HepG2 (cell line): ENCODE measurements at regions not wholly inside any gene's neighbourhood (a gene's known extent, or its start where the extent isn't known, plus 50 kb on each side); places are given as distances from the start of the nearest gene placed in this dataset.

Experiments
- AHR ChIP-seq: IDR thresholded peaks from 2 replicates; pipeline ENCODE4 v1.6.1; 2018; ENCODE audit warnings: missing genetic modification reagents, missing compliant biosample characterization
- ATF7 ChIP-seq, 2 experiments: fragments of 450-650 bp in 1 of 2; sonication (generic) in 1 of 2; formaldehyde crosslinking in 1 of 2; IDR thresholded peaks; 2 replicates each; pipeline versions ENCODE4 v1.4.0 to v1.6.1; 2016 to 2020; ENCODE audit warnings: antibody characterized with exemption in 1 of 2, mild to moderate bottlenecking in 1 of 2, missing genetic modification reagents in 1 of 2
- CENPBD1 ChIP-seq: sonication (generic); formaldehyde crosslinking; IDR thresholded peaks from 2 replicates; pipeline ENCODE4 v1.8.0; 2022; ENCODE audit warnings: missing genetic modification reagents, low read depth, mild to moderate bottlenecking, borderline replicate concordance
- GFI1 ChIP-seq: sonication (generic); formaldehyde crosslinking; IDR thresholded peaks from 2 replicates; pipeline ENCODE4 v1.5.0; 2020; ENCODE audit warnings: missing genetic modification reagents, mild to moderate bottlenecking, borderline replicate concordance
- ISL2 ChIP-seq: sonication (generic); formaldehyde crosslinking; IDR thresholded peaks from 2 replicates; pipeline ENCODE4 v1.5.0; 2020; ENCODE audit warnings: missing genetic modification reagents
- PTBP1 ChIP-seq: fragments of 200-400 bp; formaldehyde crosslinking; IDR thresholded peaks from 2 replicates; pipeline ENCODE4 v1.6.1; 2018; ENCODE audit warnings: low read length, low read depth; ENCODE audit not compliant: poor library complexity, severe bottlenecking
- RFX3 ChIP-seq: IDR thresholded peaks from 2 replicates; pipeline ENCODE4 v1.6.1; 2016; ENCODE audit warnings: missing biosample characterization, missing genetic modification reagents
- SCMH1 ChIP-seq: sonication (generic); formaldehyde crosslinking; IDR thresholded peaks from 2 replicates; pipeline ENCODE4 v1.9.0; 2021; ENCODE audit warnings: missing genetic modification reagents, mild to moderate bottlenecking, borderline replicate concordance
- SMAD1 ChIP-seq: sonication (generic); formaldehyde crosslinking; IDR thresholded peaks from 2 replicates; pipeline ENCODE4 v1.4.0; 2020; ENCODE audit warnings: missing genetic modification reagents, low read depth, mild to moderate bottlenecking, borderline replicate concordance
- SMC3 ChIP-seq: IDR thresholded peaks from 2 replicates; pipeline ENCODE4 v1.6.1; 2011; ENCODE audit warnings: low read length, improper control_type of control experiment
- SNAPC2 ChIP-seq: sonication (generic); formaldehyde crosslinking; IDR thresholded peaks from 2 replicates; pipeline ENCODE4 v1.8.1; 2022; ENCODE audit warnings: mild to moderate bottlenecking, missing genetic modification reagents
- SRSF4 ChIP-seq: fragments of 200-400 bp; formaldehyde crosslinking; IDR thresholded peaks from one replicate; pipeline ENCODE4 v1.6.1; 2018; ENCODE audit warnings: mild to moderate bottlenecking, low read depth, low read length, moderate library complexity; ENCODE audit not compliant: poor library complexity, severe bottlenecking
- TBL1XR1 ChIP-seq: fragments of 150-350 bp; IDR thresholded peaks from 2 replicates; pipeline ENCODE4 v1.6.1; 2014; ENCODE audit warnings: borderline replicate concordance, low read length; ENCODE audit not compliant: partially characterized antibody
- ZNF207 ChIP-seq: fragments of 450-650 bp; IDR thresholded peaks from 2 replicates; pipeline ENCODE4 v1.6.1; 2016; ENCODE audit warnings: antibody characterized with exemption, borderline replicate concordance
- ZNF776 ChIP-seq: sonication (generic); formaldehyde crosslinking; IDR thresholded peaks from 2 replicates; pipeline ENCODE4 v1.4.0; 2020; ENCODE audit warnings: mild to moderate bottlenecking, missing genetic modification reagents
- TF ChIP-seq, protein P1 (sequence below): sonication (generic); formaldehyde crosslinking; IDR thresholded peaks from 2 replicates; pipeline ENCODE4 v1.5.0; 2020; ENCODE audit warnings: missing genetic modification reagents, mild to moderate bottlenecking, borderline replicate concordance
- TF ChIP-seq, protein P2 (sequence below): sonication (generic); formaldehyde crosslinking; conservative IDR thresholded peaks from 2 replicates; pipeline ENCODE4 v1.4.0; 2020; ENCODE audit warnings: missing genetic modification reagents
- TF ChIP-seq, protein P3 (sequence below): sonication (generic); formaldehyde crosslinking; IDR thresholded peaks from 2 replicates; pipeline ENCODE4 v1.4.0; 2020; ENCODE audit warnings: missing genetic modification reagents, mild to moderate bottlenecking, borderline replicate concordance
- TF ChIP-seq, protein P4 (sequence below): sonication (generic); formaldehyde crosslinking; IDR thresholded peaks from 2 replicates; pipeline ENCODE4 v1.5.1; 2020; ENCODE audit warnings: missing genetic modification reagents, mild to moderate bottlenecking, borderline replicate concordance

GRCh38 chr2:234687718-234688475, 191.0 kb upstream of the ARL4C start (continued):
- TF ChIP-seq ATF7 (IDR thresholded peaks at IDR 0.05), result peak; percentile 93
- TF ChIP-seq ATF7 (CRISPR knock-in tag; IDR thresholded peaks at IDR 0.05), result 0 out of 2 replicates have a peak, but pooled peaks have one; percentile 72
- TF ChIP-seq SMAD1 (CRISPR knock-in tag), result peak; percentile 94; the same call in 1 of the 2 replicates
- TF ChIP-seq CENPBD1 (CRISPR knock-in tag), result no peak
- TF ChIP-seq TBL1XR1, result no peak
- no peak for TF ChIP-seq SCMH1
- TF ChIP-seq SRSF4, result no peak
- no peak for TF ChIP-seq AHR
- no peak for TF ChIP-seq SNAPC2
- TF ChIP-seq, protein P1, sequence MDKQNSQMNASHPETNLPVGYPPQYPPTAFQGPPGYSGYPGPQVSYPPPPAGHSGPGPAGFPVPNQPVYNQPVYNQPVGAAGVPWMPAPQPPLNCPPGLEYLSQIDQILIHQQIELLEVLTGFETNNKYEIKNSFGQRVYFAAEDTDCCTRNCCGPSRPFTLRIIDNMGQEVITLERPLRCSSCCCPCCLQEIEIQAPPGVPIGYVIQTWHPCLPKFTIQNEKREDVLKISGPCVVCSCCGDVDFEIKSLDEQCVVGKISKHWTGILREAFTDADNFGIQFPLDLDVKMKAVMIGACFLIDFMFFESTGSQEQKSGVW (CRISPR knock-in tag), result no peak
- TF ChIP-seq, protein P2, sequence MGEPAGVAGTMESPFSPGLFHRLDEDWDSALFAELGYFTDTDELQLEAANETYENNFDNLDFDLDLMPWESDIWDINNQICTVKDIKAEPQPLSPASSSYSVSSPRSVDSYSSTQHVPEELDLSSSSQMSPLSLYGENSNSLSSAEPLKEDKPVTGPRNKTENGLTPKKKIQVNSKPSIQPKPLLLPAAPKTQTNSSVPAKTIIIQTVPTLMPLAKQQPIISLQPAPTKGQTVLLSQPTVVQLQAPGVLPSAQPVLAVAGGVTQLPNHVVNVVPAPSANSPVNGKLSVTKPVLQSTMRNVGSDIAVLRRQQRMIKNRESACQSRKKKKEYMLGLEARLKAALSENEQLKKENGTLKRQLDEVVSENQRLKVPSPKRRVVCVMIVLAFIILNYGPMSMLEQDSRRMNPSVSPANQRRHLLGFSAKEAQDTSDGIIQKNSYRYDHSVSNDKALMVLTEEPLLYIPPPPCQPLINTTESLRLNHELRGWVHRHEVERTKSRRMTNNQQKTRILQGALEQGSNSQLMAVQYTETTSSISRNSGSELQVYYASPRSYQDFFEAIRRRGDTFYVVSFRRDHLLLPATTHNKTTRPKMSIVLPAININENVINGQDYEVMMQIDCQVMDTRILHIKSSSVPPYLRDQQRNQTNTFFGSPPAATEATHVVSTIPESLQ (CRISPR knock-in tag), result no peak
- TF ChIP-seq, protein P3, sequence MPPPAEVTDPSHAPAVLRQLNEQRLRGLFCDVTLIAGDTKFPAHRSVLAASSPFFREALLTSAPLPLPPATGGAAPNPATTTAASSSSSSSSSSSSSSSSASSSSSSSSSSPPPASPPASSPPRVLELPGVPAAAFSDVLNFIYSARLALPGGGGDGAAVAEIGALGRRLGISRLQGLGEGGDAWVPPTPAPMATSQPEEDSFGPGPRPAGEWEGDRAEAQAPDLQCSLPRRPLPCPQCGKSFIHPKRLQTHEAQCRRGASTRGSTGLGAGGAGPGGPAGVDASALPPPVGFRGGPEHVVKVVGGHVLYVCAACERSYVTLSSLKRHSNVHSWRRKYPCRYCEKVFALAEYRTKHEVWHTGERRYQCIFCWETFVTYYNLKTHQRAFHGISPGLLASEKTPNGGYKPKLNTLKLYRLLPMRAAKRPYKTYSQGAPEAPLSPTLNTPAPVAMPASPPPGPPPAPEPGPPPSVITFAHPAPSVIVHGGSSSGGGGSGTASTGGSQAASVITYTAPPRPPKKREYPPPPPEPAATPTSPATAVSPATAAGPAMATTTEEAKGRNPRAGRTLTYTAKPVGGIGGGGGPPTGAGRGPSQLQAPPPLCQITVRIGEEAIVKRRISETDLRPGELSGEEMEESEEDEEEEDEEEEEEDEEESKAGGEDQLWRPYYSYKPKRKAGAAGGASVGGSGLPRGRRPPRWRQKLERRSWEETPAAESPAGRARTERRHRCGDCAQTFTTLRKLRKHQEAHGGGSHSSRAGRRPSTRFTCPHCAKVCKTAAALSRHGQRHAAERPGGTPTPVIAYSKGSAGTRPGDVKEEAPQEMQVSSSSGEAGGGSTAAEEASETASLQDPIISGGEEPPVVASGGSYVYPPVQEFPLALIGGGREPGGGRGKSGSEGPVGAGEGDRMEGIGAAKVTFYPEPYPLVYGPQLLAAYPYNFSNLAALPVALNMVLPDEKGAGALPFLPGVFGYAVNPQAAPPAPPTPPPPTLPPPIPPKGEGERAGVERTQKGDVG (CRISPR knock-in tag), result no peak
- TF ChIP-seq RFX3, result no peak
- TF ChIP-seq SMC3, result no peak
- no peak for TF ChIP-seq PTBP1
- TF ChIP-seq ISL2 (CRISPR knock-in tag), result no peak
- TF ChIP-seq ZNF207, result peak; percentile 82; the same call in 1 of the 2 replicates
- TF ChIP-seq GFI1 (CRISPR knock-in tag), result no peak
- no peak for TF ChIP-seq ZNF776 (CRISPR knock-in tag)
- TF ChIP-seq, protein P4, sequence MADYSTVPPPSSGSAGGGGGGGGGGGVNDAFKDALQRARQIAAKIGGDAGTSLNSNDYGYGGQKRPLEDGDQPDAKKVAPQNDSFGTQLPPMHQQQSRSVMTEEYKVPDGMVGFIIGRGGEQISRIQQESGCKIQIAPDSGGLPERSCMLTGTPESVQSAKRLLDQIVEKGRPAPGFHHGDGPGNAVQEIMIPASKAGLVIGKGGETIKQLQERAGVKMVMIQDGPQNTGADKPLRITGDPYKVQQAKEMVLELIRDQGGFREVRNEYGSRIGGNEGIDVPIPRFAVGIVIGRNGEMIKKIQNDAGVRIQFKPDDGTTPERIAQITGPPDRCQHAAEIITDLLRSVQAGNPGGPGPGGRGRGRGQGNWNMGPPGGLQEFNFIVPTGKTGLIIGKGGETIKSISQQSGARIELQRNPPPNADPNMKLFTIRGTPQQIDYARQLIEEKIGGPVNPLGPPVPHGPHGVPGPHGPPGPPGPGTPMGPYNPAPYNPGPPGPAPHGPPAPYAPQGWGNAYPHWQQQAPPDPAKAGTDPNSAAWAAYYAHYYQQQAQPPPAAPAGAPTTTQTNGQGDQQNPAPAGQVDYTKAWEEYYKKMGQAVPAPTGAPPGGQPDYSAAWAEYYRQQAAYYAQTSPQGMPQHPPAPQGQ (CRISPR knock-in tag), result peak; percentile 94; the same call in 1 of the 2 replicates
